HUES6 (cell line): ENCODE measurements at regions not wholly inside any gene's neighbourhood (a gene's known extent, or its start where the extent isn't known, plus 50 kb on each side); places are given as distances from the start of the nearest gene placed in this dataset.

Experiments used
- H3K27ac ChIP-seq: 2 replicates; pipeline ENCODE4 v1.7.0; 2013; ENCODE audit warnings: low read depth, mild to moderate bottlenecking, low read length, inconsistent platforms
- H3K27me3 ChIP-seq: 2 replicates; pipeline ENCODE4 v1.6.1; 2013; ENCODE audit warnings: low read length; ENCODE audit not compliant: control insufficient read depth, insufficient read depth
- H3K36me3 ChIP-seq: 2 replicates; pipeline ENCODE4 v1.6.1; 2013; ENCODE audit warnings: low read length; ENCODE audit not compliant: control insufficient read depth, insufficient read depth
- H3K4me1 ChIP-seq: 2 replicates; pipeline ENCODE4 v1.6.1; 2013; ENCODE audit warnings: low read length; ENCODE audit not compliant: control insufficient read depth, insufficient read depth
- H3K4me3 ChIP-seq: 2 replicates; pipeline ENCODE4 v1.5.1; 2013; ENCODE audit warnings: low read depth, low read length
- H3K9ac ChIP-seq: one replicate; pipeline ENCODE4 v1.6.1; 2013; ENCODE audit warnings: mild to moderate bottlenecking, low read length
- H3K9me3 ChIP-seq: 2 replicates; pipeline ENCODE4 v1.6.1; 2013; ENCODE audit warnings: low read depth, low read length; ENCODE audit not compliant: control insufficient read depth, insufficient read depth

- H3K27me3 ChIP-seq = no peaks in the 10 kb centered on the region
- no peaks in the 10 kb centered on the region for H3K9me3 ChIP-seq
- no peaks in the 10 kb centered on the region for H3K4me1 ChIP-seq
- H3K36me3 ChIP-seq = no peaks in the 10 kb centered on the region
- no peak overlapping the region for H3K4me3 ChIP-seq
- H3K27ac ChIP-seq = no peak overlapping the region
- no peak overlapping the region for H3K9ac ChIP-seq
Measured at GRCh38 chr17:70258465-70258864, 89.1 kb downstream of the KCNJ2 start.

GRCh38 chr17:70259400-70259799 lies 90.1 kb downstream of the KCNJ2 start:
- Histone ChIP-seq H3K27ac (no peak overlapping the region), H3K36me3 (no peaks in the 10 kb centered on the region), H3K4me3 (no peak overlapping the region), H3K9ac (no peak overlapping the region), H3K9me3 (no peaks in the 10 kb centered on the region), H3K27me3 (no peaks in the 10 kb centered on the region), H3K4me1 (no peaks in the 10 kb centered on the region)

- Histone ChIP-seq H3K4me3 (no peak overlapping the region), H3K9me3 (no peaks in the 10 kb centered on the region), H3K4me1 (no peaks in the 10 kb centered on the region), H3K27me3 (no peaks in the 10 kb centered on the region), H3K9ac (no peak overlapping the region), H3K27ac (no peak overlapping the region), H3K36me3 (no peaks in the 10 kb centered on the region)
Measured at GRCh38 chr17:70261170-70261569, 91.8 kb downstream of the KCNJ2 start.

- H3K4me1 ChIP-seq = no peaks in the 10 kb centered on the region
Measured at GRCh38 chr17:70265471-70265870, 96.1 kb downstream of the KCNJ2 start.

GRCh38 chr17:70266394-70266793 lies 97.1 kb downstream of the KCNJ2 start:
- Histone ChIP-seq H3K4me1 (no peaks in the 10 kb centered on the region), H3K9me3 (no peaks in the 10 kb centered on the region; the same call in 1 of the 2 replicates), H3K9ac (no peak overlapping the region), H3K4me3 (no peak overlapping the region), H3K36me3 (no peaks in the 10 kb centered on the region), H3K27ac (no peak overlapping the region), H3K27me3 (no peaks in the 10 kb centered on the region)

More at GRCh38 chr17:70265471-70265870, 96.1 kb downstream of the KCNJ2 start:
- H3K4me3 ChIP-seq = no peak overlapping the region
- no peaks in the 10 kb centered on the region for H3K36me3 ChIP-seq
- H3K9ac ChIP-seq = no peak overlapping the region
- H3K9me3 ChIP-seq = no peaks in the 10 kb centered on the region; the same call in 1 of the 2 replicates
- H3K27ac ChIP-seq = no peak overlapping the region
- H3K27me3 ChIP-seq = no peaks in the 10 kb centered on the region

GRCh38 chr17:70268383-70268782 lies 99.1 kb downstream of the KCNJ2 start:
- H3K36me3 ChIP-seq = no peaks in the 10 kb centered on the region
- H3K27ac ChIP-seq = no peak overlapping the region
- no peaks in the 10 kb centered on the region for H3K4me1 ChIP-seq
- no peak overlapping the region for H3K9ac ChIP-seq
- no peak overlapping the region for H3K4me3 ChIP-seq
- no peaks in the 10 kb centered on the region for H3K27me3 ChIP-seq
- H3K9me3 ChIP-seq = no peaks in the 10 kb centered on the region; the same call in 1 of the 2 replicates

GRCh38 chr17:70270554-70270953 lies 101.2 kb downstream of the KCNJ2 start:
- Histone ChIP-seq H3K4me3 (no peak overlapping the region), H3K4me1 (no peaks in the 10 kb centered on the region), H3K9ac (no peak overlapping the region), H3K9me3 (no peaks in the 10 kb centered on the region; the same call in 1 of the 2 replicates), H3K36me3 (no peaks in the 10 kb centered on the region), H3K27me3 (no peaks in the 10 kb centered on the region), H3K27ac (no peak overlapping the region)

- Histone ChIP-seq H3K27ac (no peak overlapping the region), H3K27me3 (no peaks in the 10 kb centered on the region), H3K36me3 (no peaks in the 10 kb centered on the region), H3K4me3 (no peak overlapping the region), H3K9ac (no peak overlapping the region), H3K9me3 (no peaks in the 10 kb centered on the region; the same call in 1 of the 2 replicates), H3K4me1 (no peaks in the 10 kb centered on the region)
Measured at GRCh38 chr17:70271200-70271599, 101.9 kb downstream of the KCNJ2 start.

- Histone ChIP-seq H3K27ac (no peak overlapping the region), H3K36me3 (no peaks in the 10 kb centered on the region), H3K27me3 (no peaks in the 10 kb centered on the region), H3K9ac (no peak overlapping the region), H3K4me1 (no peaks in the 10 kb centered on the region), H3K9me3 (no peaks in the 10 kb centered on the region; the same call in 1 of the 2 replicates), H3K4me3 (no peak overlapping the region)
Measured at GRCh38 chr17:70271672-70272071, 102.3 kb downstream of the KCNJ2 start.

- H3K4me3 ChIP-seq = no peak overlapping the region
- no peaks in the 10 kb centered on the region for H3K9me3 ChIP-seq
- H3K27me3 ChIP-seq = no peaks in the 10 kb centered on the region
- H3K36me3 ChIP-seq = no peaks in the 10 kb centered on the region
- no peaks in the 10 kb centered on the region for H3K4me1 ChIP-seq
- H3K9ac ChIP-seq = no peak overlapping the region
- no peak overlapping the region for H3K27ac ChIP-seq
Measured at GRCh38 chr17:70274255-70274654, 104.9 kb downstream of the KCNJ2 start.

GRCh38 chr17:70276906-70277305 lies 107.6 kb downstream of the KCNJ2 start:
- Histone ChIP-seq H3K4me1 (no peaks in the 10 kb centered on the region), H3K9me3 (peaks cover 2% of the 10 kb centered on the region; the same call in 1 of the 2 replicates), H3K36me3 (no peaks in the 10 kb centered on the region), H3K27me3 (no peaks in the 10 kb centered on the region), H3K4me3 (no peak overlapping the region), H3K9ac (no peak overlapping the region), H3K27ac (no peak overlapping the region)
